Upper lobe of left lung (tissue), 6 donors: ENCODE measurements at regions not wholly inside any gene's neighbourhood (a gene's known extent, or its start where the extent isn't known, plus 50 kb on each side); places are given as distances from the start of the nearest gene placed in this dataset.

Source experiments
- ATAC-seq, 2 donors: fragments of 200-7000 bp; cut with Tn5 transposase; one replicate each; pipeline ENCODE4 v1.9.1; 2022; ENCODE audit warnings: mild to moderate bottlenecking in 2 of 2, moderate library complexity in 2 of 2; ENCODE audit not compliant: low FRiP score in 2 of 2
- DNase-seq, 2 donors: peaks; one replicate each; pipeline ENCODE4 v3.0.0-alpha.2; 2019 to 2020
- H3K27ac ChIP-seq, 4 donors: fragments of 200-600 bp; sonication (generic); one replicate each; pipeline ENCODE4 v1.5.1; 2016 to 2019
- H3K27me3 ChIP-seq, 4 donors: fragments of 200-600 bp; sonication (generic); one replicate each; pipeline ENCODE4 v1.5.1; 2017 to 2019
- H3K36me3 ChIP-seq, 4 donors: fragments of 200-600 bp; sonication (generic); one replicate each; pipeline ENCODE4 v1.5.1; 2016 to 2019
- H3K4me1 ChIP-seq, 4 donors: fragments of 200-600 bp; sonication (generic); one replicate each; pipeline ENCODE4 v1.5.1; 2018 to 2019
- H3K4me3 ChIP-seq, 4 donors: fragments of 200-600 bp; sonication (generic); one replicate each; pipeline ENCODE4 v1.5.1; 2017 to 2019; ENCODE audit warnings: mild to moderate bottlenecking in 2 of 4, moderate library complexity in 1 of 4
- H3K9me3 ChIP-seq, 4 donors: fragments of 200-600 bp; sonication (generic); one replicate each; pipeline ENCODE4 v1.5.1; 2018 to 2019
- CTCF ChIP-seq, 6 experiments: fragments of 450-650 bp in 4 of 6; fragments of 200-600 bp in 2 of 6; sonication (generic) in 2 of 6; IDR thresholded peaks; one replicate each; pipeline ENCODE4 v1.5.1; 2016 to 2019; ENCODE audit warnings: antibody characterized with exemption in 6 of 6
- EP300 ChIP-seq, 4 donors: sonication (generic); formaldehyde crosslinking; IDR thresholded peaks; one replicate each; pipeline ENCODE4 v1.5.1; 2017; ENCODE audit warnings: antibody characterized with exemption in 4 of 4, control low read depth in 2 of 4
- POLR2A ChIP-seq, 4 donors: fragments of 450-650 bp; IDR thresholded peaks; one replicate each; pipeline ENCODE4 v1.5.1; 2016 to 2017; ENCODE audit warnings: antibody characterized with exemption in 4 of 4, mild to moderate bottlenecking in 2 of 4
- POLR2AphosphoS5 ChIP-seq, 2 donors: sonication (generic); formaldehyde crosslinking; IDR thresholded peaks; one replicate each; pipeline ENCODE4 v1.5.1; 2017; ENCODE audit warnings: antibody characterized with exemption in 2 of 2
- WGBS, 2 donors: methylation state at CpG; one replicate each; pipeline ENCODE4 v1.1.5; 2017 to 2018; 5-methylcytosine and 5-hydroxymethylcytosine counted together
- donor health status: DM: no; HTN: no; CAD: no; lungs with moderate emphysema.
- donor health status: DM: no; HTN: yes; CAD: no; lungs with severe emphysema.

GRCh38 chr19:28864024-28864503 is 348.9 kb downstream of the UQCRFS1 start:
- ATAC-seq (no peak), DNase-seq (no peak)
- Histone ChIP-seq H3K4me3 (no peak overlapping the region), H3K4me1 (peaks cover 0 to 5% (median 0%) of the 10 kb centered on the region in 4 donors), H3K36me3 (no peaks in the 10 kb centered on the region), H3K27ac (no peak overlapping the region), H3K27me3 (no peaks in the 10 kb centered on the region), H3K9me3 (no peaks in the 10 kb centered on the region)
- no peak for TF ChIP-seq CTCF (IDR thresholded peaks at IDR 0.05)
- no peak for TF ChIP-seq POLR2A (IDR thresholded peaks at IDR 0.05)
- TF ChIP-seq POLR2AphosphoS5 (IDR thresholded peaks at IDR 0.05), result no peak
- 29 to 64% methylated on average over 2 to 8 of the region's 8 CpGs for WGBS, 2 donors

DNA sequence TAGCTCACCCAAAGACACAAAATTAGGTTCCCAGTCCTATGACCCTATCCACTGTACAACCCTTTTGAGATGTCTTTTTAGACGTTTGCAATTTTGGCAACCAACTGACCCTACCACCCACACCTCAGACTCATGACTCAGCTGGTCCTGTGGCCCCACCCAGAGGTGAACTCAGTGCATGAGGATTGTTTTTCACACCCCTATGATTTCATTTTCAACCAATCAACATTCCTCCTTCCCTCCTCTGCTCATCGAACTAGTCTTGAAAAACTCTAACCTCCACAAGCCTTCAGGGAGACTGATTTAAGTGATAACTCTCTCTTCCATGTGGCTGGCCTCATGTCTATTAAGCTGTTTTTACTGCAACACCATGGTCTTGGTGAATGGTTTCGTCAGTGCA is 350.7 kb downstream of the UQCRFS1 start:
- TF ChIP-seq POLR2AphosphoS5 (IDR thresholded peaks at IDR 0.05) (no peak), CTCF (IDR thresholded peaks at IDR 0.05) (no peak), POLR2A (IDR thresholded peaks at IDR 0.05) (no peak), EP300 (IDR thresholded peaks at IDR 0.05) (no peak)
- Histone ChIP-seq H3K4me1 (peaks cover 0 to 5% (median 0%) of the 10 kb centered on the region in 4 donors), H3K27me3 (no peaks in the 10 kb centered on the region), H3K36me3 (no peaks in the 10 kb centered on the region), H3K9me3 (no peaks in the 10 kb centered on the region), H3K27ac (no peak overlapping the region), H3K4me3 (no peak overlapping the region)
- 42 to 51% methylated on average over 3 of the region's 3 CpGs for WGBS, 2 donors
- DNase-seq (no peak), ATAC-seq (peak in 1 of 2 donors; percentile 70)

- 40 to 49% methylated on average over 6 of the region's 6 CpGs for WGBS, 2 donors
- H3K36me3 ChIP-seq, result no peaks in the 10 kb centered on the region
- peaks cover 0 to 4% (median 0%) of the 10 kb centered on the region in 4 donors for H3K4me1 ChIP-seq
- H3K27me3 ChIP-seq, result no peaks in the 10 kb centered on the region
- DNase-seq (no peak), ATAC-seq (no peak)
- H3K4me3 ChIP-seq, result no peak overlapping the region
- H3K27ac ChIP-seq, result no peak overlapping the region
- no peak for TF ChIP-seq EP300 (IDR thresholded peaks at IDR 0.05)
- no peak for TF ChIP-seq CTCF (IDR thresholded peaks at IDR 0.05)
- no peak for TF ChIP-seq POLR2A (IDR thresholded peaks at IDR 0.05)
- no peak for TF ChIP-seq POLR2AphosphoS5 (IDR thresholded peaks at IDR 0.05)
- no peaks in the 10 kb centered on the region for H3K9me3 ChIP-seq
These were observed 353.1 kb downstream of the UQCRFS1 start for GRCh38 chr19:28859811-28860210.

- 60 to 71% methylated on average over 1 of the region's 1 CpG for WGBS, 2 donors
- H3K4me3 ChIP-seq, result no peak overlapping the region
- no peak for ATAC-seq
- H3K36me3 ChIP-seq, result no peaks in the 10 kb centered on the region
- DNase-seq, result no peak
- no peak for TF ChIP-seq EP300 (IDR thresholded peaks at IDR 0.05)
- no peak for TF ChIP-seq CTCF (IDR thresholded peaks at IDR 0.05)
- no peak for TF ChIP-seq POLR2AphosphoS5 (IDR thresholded peaks at IDR 0.05)
- no peak for TF ChIP-seq POLR2A (IDR thresholded peaks at IDR 0.05)
- H3K27ac ChIP-seq, result no peak overlapping the region
- no peaks in the 10 kb centered on the region for H3K4me1 ChIP-seq
- no peaks in the 10 kb centered on the region for H3K27me3 ChIP-seq
- peaks cover 0 to 5% (median 3%) of the 10 kb centered on the region in 4 donors for H3K9me3 ChIP-seq
These were observed 354.0 kb downstream of the UQCRFS1 start for GRCh38 chr19:28858933-28859332.

DNA sequence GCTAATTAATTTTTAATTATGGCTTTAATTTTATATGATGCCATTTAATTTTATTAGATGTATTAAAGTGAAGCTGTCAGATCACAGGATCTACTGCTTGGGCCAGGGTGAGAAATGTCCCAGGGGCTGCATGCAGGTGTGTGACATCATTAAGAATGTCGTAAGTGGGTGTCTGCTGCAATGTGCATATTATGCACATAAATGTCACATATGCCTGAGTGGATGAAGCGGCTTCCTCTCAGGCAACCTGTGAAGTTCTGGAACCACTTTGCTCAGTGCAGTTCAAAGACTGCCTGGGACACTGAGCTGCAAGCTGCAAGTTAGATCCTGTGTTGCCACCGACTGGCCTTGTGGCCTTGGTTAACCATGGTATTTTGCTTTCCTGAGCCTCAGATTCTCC is 355.0 kb downstream of the UQCRFS1 start:
- Histone ChIP-seq H3K9me3 (peaks cover 0 to 8% (median 5%) of the 10 kb centered on the region in 4 donors), H3K4me3 (no peak overlapping the region), H3K27ac (no peak overlapping the region), H3K4me1 (no peaks in the 10 kb centered on the region), H3K27me3 (no peaks in the 10 kb centered on the region), H3K36me3 (no peaks in the 10 kb centered on the region)
- TF ChIP-seq EP300 (IDR thresholded peaks at IDR 0.05) (no peak), CTCF (IDR thresholded peaks at IDR 0.05) (no peak), POLR2AphosphoS5 (IDR thresholded peaks at IDR 0.05) (no peak), POLR2A (IDR thresholded peaks at IDR 0.05) (no peak)
- WGBS, 2 donors, result 54 to 65% methylated on average over 3 of the region's 3 CpGs
- ATAC-seq, result no peak
- no peak for DNase-seq
